C1 segment of cervical spinal cord (tissue), 14 donors: ENCODE measurements at regions not wholly inside any gene's neighbourhood (a gene's known extent, or its start where the extent isn't known, plus 50 kb on each side); places are given as distances from the start of the nearest gene placed in this dataset.
"Not testable (repeated sequence)": the region's sequence is repeated elsewhere in the genome, so short reads cannot be mapped to it uniquely, and the experiment has no call there.

Experiments used
- DNase-seq, 14 donors: peaks; one replicate each; lab custom pipeline; 2025; lab: John Stamatoyannopoulos, UW

DNA sequence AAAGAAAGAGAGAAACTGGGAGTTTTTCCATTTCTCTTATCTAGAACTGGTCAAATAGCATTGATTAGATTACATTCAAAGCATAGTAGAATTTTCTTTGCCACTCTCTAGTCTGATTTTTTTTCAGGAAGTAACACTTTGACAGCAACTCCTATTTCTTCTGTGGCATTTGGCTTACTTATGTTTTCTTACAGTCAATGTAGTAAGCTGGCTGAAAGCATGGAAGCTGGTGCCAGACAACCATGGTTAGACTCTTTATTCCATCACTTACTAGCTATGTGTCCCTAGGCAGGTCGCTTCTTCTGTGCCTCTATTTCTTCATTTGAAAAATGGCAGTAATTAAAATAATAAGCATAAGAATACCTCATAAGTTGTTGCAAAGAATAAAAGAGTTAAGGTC is 54.2 kb upstream of the OPRM1 start:
- no peak for DNase-seq

DNA sequence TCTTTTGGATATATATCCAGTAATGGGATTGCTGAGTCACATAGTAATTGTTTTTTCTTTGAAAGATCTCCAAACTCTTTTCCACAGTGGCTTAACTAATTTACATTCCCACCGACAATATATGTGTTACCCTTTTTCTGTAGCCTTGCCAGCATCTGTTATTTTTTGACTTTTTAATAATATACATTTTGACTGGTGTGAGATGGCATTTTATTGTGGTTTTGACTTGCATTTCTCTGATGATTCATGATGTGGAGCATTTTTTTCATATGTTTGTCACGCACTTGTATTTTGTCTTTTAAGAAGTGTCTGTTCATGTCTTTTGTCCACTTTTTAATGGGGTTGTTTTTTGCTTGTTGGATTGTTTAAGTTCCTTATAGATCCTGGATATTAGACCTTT is 58.9 kb upstream of the OPRM1 start:
- no peak for DNase-seq

DNA sequence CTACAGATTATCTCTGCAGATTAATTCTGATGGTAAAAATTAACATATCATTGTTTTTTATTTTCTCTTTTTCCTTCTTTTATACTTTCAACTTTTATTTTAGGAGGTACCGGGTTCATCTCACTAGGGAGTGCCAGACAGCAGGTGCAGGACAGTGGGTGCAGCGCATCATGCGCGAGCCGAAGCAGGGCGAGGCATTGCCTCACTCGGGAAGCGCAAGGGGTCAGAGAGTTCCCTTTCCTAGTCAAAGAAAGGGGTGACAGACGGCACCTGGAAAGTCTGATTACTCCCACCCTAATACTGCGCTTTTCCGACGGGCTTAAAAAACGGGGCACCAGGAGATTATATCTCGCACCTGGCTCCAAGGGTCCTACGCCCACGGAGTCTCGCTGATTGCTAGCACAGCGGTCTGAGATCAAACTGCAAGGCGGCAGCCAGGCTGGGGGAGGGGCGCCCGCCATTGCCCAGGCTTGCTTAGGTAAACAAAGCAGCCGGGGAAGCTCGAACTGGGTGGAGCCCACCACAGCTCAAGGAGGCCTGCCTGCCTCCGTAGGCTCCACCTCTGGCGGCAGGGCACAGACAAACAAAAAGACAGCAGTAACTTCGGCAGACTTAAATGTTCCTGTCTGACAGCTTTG is 60.0 kb upstream of the OPRM1 start:
- not testable (repeated sequence) for DNase-seq

DNA sequence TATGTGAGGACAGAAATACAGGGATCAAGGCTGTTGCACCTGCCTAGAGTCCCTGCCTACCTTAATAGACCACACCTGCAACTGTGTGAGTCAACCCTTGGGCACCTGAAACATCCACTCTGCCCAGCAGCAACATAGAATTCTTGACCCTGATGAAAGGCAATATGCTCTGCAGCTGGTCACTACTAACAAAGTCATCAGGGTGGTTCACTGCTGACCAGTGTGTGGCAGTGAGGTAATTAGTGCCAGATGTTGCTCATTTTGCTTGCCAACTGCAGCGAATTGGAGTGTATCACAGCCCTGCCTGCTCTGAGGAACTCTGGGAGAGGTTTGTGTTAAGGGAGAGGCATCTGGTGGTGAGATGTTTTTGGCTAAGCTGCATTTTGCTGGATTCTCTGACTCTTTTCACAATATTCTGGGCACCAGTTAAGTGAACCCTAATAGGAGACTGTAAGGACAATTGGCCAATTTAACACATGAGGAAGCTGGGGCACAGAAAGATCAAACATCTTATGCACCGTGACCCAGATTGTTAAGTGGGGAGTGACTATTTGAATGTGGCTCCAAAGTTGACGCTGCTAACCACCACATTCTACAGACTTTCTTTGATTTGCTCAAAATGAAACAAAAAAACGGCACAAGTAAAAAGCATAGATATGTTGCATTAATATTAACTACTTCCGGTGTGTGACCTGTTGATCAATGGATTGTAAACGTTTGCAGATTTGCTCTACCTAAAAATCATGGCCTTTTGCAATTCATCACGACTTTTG is 61.9 kb upstream of the OPRM1 start:
- DNase-seq: no peak

DNA sequence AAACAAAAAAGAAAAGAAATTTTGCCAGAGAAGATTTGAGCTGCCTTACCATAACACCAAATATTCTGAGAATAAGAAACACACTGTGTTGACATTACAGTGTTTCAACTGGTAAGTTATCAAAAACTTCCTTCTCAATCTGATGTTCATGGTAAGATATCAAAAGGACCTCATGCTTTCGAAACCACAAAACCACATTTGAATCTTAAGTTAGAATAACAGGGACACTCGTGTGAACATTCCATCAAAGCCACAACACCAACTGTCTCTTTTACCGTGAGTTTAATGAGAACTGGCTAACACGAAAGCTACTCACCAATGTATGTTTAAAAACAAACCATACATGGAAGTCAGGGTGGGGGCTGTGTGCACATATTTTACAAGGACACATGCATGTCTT is 73.0 kb upstream of the OPRM1 start:
- DNase-seq: no peak

DNA sequence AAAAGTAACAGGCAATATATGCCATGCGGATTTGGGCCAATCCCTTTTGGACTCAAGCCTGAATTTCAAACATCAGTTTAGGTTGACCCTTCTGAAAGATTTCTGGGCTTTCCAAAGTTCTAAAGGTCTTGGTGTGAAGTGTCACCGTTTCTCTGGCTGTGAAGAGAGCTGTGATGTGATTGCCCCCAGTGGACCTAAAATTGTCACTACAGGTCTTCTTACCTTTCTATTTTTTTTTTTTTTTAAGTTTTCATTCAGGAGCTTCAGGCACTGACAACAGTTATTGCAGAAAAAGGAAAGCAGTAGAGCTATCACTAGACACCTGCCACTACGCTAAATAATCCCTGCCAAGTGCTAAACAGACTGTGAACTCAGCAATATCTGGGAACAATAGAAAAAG is 75.7 kb upstream of the OPRM1 start:
- DNase-seq: peak in 1 of 14 donors; percentile 22

DNA sequence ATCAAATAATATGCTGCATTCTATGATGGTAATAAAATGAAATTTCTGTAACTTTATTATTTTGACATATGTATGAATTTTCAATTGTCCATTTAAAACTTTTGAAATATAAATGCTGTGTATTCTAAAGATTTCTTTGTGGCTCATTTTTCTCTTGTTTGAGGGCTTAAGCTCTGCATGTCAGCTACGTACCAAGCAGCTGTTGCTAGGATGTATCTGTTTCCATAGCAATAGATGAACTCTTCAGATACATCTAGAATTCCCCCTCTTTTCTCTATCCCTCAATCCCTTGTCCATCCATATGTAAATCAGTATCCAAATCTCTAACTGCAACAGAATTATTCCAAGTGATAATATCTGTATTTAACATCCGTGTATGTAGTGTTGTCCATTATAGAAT is 76.5 kb upstream of the OPRM1 start:
- no peak for DNase-seq

DNA sequence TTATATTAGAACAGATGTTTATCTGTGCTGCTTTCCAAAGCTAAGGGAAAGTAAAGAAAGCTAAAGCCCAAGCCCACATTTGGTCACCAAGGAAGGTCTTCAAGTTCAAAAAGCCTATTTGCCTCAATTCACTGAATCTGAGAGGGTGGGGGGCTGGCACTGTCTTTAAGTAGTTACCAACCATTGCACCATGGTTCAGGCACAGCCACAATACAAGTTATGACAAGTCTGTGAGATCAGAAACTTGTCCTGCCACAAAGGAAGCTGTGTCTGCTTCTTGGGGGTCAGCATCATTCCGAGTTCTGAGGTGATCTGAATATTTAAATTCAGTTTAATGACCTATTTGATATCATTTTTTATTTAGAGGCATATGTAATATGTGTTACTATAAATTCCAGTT is 78.3 kb upstream of the OPRM1 start:
- no peak for DNase-seq

DNA sequence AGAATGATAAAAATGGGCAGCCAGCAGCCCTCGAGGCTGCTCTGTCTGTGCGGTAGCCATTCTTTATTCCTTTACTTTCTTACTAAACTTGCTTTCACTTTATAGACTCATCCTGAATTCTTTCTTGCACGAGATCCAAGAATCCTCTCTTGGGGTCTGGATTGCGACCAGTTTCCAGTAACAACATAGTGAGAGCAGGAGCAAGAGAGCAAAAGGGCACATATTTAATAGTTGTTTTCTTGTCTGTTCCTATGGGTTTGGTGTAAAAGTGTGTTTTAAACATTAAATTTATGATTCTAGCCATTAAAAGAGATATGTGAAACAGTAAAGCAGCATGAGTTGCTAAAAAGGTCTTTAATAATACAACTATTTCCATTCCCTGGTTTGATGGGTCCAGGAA is 78.8 kb upstream of the OPRM1 start:
- no peak for DNase-seq

DNA sequence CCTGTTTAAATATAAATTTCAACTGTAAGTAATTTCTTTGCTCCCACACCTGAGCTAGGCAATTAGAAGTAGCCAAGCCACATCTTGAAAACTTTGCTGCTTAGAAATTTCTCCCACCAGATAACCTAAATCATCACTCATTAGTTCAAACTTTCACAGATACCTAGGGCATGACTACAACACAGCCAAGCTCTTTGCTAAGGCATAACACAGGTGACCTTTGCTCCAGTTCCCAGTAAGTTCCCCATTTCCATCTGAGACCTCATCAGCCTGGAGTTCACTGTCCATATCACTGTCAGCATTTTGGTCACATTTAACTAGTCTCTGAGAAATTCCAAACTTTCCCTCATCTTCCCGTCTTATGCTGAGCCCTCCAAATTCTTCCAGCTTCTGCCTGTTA is 79.8 kb upstream of the OPRM1 start:
- DNase-seq: no peak

DNA sequence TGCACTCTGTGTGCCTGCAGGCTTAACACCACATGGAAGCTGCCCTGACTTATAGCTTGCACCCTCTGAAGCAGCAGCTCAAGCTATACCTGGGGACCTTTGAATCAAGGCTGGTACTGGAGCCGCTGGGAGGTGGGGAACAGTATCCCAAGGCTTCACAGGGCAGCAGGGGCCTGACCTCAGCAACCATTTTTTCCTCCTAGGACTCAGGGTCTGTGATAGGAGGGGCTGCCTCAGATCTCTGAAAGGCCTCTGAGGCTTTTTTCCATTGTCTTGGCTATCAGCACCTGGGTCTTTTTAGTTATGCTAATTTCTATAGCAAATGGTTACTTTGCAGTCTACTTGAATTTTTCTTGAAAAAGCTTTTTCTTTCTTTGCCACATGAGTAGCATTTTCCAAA is 80.2 kb upstream of the OPRM1 start:
- DNase-seq: no peak

DNA sequence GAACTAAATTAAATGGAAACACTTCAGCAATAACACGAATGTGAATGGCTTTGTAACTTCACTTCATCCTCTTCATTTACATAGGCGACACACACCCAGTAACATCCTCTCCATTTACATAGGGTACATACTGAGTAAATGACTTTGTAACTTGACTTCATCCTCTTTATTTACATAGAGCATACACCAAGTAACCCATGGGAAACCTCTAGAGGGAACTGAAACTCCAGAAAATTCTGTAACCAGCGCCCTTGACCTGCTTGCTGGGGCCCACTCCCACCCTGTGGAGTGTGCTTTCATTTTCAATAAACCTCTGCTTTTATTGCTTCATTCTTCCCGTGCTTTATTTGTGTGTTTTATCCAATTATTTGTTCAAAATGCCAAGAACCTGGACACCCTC is 81.6 kb upstream of the OPRM1 start:
- DNase-seq: no peak

DNA sequence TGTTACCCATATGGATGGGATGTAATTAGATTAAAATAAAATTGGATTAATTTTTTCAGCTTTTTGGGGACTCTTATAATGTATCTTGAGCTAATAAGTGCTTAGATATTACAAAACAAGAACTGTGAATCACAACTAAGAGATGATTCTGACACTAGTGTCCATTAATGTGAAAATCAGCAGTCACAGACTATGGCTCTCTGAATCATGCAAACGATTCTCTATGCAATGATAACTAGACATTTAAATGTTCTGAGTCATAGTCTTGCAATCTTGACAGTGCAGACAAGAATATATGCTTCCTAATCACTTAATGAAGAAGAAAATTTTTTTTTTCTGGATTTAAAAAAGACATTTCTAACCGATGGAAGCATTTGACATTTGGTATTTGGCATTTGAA is 82.2 kb upstream of the OPRM1 start:
- DNase-seq: no peak

DNA sequence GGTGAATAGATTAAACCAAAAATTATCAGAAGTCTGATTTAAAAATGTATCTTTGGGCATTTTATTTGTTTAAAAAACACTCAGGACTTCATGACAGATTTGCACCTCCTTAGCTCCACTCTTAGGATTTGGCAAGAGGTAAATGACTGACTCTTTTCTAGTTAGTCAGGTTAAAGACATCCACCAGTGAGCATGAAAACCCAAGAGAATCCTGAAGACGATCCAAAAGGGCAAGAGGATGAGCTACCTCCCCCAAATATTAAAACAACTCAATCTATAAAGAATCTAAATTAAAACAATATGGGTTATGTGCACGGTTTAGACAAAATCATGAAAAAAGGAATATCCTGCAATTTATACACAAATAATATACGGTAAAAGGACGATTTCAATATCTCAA is 89.4 kb upstream of the OPRM1 start:
- DNase-seq: no peak

DNA sequence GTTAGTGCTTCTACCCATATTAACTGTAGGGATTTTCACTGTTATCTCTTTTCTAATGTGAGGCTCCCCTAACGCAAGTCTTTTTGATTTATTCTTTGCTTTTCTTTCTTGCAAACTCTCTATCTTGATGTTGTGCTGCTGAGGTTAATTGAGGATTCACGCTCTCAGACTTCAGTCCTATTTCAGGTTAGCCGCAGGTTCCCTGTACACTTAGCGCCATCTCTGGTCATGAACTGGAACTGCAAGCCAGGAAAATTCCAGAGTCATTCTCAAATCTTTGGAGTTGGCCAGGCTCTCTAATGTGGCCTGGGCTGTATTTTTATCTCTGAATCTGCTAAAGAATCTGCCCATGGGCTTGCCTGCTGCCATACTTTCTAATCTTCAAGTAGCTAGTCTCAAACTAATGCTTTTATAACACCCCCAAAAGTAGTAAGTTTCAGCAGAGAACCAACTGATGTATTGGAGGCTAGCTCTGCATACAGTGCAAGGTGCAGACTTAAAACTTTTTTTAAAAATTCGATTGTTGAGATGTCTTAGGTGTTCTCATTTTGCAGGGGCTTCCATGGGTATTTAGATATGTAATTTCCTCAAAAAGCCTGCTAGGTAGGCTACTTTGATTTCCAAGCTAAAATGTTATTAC is 91.1 kb upstream of the OPRM1 start:
- DNase-seq: peak in 1 of 14 donors; percentile 10

DNA sequence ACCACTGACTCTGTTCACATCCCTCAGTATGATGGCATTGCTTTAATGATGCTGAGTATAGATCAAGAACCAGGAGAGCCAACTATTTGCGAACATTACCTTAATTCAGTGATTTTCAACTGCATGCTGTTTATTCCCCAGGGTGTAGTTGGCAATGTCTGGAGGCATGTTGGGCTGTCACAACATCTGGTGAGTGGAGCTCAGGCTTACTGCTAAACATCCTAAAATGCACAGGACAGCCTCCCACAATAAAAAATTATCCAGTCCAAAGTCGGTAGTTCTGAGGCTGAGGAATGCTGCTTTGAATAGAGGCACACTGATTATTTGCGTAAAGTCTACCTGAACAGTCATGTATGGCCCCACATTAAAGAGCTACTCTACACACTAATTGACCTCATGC is 94.8 kb upstream of the OPRM1 start:
- no peak for DNase-seq

DNA sequence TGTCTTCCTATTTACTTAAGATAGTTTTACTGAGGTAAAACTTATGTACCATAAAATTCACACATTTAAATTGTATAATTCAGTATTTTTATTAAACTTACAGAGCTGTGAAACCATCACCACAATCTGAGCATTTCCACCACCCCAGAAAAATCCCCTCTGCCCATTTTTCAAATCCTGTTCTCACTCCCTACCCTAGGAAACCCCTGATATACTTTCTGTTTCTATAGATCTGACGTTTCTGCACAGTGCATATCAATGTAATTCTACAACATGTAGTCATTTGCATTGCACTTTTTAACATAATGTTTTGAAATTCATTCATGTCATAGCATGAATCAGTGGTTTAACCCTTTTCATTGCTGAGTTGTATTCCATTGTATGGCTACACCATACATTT is 96.7 kb upstream of the OPRM1 start:
- DNase-seq: no peak

DNA sequence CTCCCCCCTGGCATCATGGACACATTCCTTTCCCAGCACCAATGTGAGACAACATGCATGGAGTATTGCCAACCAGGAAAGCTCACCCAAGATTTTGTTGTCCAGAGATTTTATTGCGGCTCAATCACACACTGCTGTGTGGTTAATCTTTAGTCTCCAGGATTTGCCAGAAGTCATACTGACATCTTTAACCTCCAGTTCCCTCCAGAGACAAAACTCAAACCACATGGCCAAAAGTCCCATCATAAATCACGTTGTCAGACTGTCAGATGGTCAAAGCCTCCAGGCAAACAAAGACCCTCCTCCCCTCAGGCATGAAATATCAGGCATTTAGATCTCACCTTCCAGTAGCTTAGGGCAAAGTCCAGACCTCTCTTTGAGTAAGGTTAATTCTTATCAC is 97.3 kb upstream of the OPRM1 start:
- no peak for DNase-seq

DNA sequence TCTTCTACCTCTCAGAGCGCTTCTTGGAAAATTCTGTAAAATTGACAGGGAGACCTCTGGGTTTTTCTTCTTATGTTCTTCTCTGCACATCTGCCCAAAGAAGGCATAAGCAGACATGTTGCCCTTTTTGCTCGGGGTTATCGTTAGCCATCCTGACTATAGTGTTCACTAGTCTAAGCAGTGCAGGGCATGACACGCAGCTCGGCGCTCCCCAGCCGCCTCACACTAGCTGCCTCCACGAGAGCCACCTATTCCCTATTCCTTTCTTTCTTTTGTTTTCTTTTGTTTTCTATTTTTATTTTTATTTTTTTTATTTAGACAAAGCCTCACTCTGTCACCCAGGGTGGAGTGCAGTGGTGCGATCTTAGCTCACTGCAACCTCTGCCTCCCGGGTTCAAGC is 100.2 kb upstream of the OPRM1 start:
- no peak for DNase-seq

DNA sequence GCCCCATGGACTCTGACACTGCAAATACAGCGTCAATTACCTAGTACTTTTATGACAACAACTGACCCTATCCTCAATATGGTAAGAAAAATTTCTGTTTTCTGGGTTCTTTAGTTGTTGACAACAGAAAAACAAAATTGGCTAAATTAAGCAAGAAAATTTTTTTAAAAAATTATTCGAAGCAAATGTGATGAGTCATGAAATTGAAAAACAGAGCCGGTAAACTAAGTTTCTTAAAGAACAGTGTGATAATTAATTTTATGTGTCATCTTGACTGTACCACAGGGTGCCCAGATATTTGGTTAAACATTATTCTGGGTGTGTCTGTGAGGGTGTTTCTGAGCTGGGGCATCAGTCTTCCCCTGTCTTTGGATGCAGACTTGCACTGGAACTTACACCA is 107.6 kb upstream of the OPRM1 start:
- no peak for DNase-seq

DNA sequence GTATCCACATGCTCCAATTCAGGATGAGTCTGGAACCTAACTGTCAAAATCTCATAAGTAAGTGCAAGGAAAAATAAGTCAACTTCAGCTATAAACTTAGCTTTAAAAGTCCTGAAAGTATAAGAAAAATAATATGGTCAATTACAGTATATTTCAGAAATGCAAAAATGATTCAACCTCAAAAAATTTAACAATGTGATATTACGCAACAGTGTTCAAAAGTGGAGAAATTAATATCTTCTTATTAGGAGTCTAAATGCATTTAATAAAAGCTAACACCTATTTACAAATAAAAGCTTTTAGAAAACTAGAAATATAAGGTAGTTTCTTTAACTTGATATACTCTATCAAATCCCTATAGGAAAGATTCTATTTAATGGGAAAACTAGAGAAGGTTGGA is 111.2 kb upstream of the OPRM1 start:
- no peak for DNase-seq

DNA sequence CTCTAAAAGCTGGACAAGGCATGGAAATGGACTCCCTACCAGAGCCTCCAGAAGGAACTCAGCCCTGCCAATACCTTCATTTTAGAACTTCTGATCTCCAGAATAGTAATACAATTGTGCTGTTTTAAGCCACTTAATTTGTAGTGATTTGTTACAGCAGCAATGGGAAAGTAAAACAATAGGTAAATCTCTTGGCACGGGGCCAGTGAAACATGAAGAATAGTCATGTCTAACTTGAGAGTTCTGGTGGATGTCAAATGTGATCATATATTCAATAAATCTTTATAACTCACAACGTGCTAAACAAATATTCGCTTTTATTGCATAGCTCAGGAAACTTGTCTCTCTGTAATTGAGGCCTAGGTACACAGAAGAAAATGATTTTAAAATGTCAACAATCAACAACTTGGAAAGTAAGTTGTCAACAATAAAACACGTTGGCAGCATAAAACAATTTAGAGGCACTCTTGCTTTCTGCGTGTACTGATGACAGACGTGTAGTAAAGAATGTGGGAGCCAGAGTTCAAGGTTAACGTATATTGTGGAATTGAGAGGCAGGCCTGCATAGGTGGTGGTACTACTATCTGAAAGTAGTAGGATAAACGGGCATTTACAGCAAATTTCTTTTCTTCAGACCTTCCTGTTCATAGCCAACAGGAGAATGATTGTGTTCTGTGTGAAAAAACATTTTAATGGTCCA is 140.5 kb upstream of the OPRM1 start:
- DNase-seq: no peak

DNA sequence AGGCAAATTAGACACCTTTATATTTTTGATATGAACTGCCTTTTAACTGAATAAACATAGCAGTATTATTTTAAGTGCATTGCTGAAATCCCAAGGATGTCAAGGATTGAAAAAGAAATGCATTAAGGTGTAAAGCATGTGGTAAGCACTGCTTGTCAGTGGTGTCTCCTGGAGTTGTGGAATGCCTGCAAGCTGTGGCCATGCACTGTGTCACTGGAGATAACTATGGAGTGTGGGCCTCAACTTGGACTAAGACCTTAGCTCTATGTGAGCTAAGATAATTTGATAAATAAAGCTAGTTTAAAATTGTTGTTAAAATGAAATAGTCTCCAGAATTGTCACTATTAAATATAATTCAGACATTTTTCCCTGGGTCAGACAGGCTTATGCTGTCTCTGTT is 156.6 kb upstream of the OPRM1 start:
- no peak for DNase-seq
